ENCODE measurements at regions not wholly inside any gene's neighbourhood (a gene's known extent, or its start where the extent isn't known, plus 50 kb on each side); places are given as distances from the start of the nearest gene placed in this dataset.

DNA sequence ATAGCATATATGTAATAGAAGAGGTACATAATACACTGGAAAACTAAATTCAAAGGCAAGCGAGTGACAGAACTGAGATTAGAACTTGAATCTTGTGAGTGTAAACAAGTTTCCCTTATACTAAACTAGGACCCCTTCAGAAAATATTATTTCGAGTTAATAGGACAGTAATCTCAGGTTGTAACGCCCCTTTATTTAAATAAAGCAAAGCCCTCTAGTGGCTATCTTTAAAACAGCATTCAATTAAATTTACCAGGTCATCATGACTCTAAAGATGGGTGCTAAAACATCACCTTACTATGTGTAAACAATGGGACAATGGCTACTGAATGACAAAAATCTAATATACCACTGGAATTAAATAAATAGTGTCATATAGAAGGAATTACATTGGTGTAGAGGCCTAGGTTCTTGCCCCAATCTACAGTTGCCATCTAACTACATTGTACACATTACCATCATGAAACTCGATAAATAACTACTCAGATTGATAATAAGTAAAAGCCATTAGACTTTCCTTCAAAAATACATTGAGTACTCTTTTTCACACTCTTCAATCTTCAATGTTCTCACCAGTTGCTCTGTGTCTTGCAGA lies 255.4 kb upstream of the IRAK1BP1 start:
- Histone ChIP-seq H3K9me3 (no peaks in the 10 kb centered on the region), H3K4me3 (ENCODE audit: control insufficient read depth in 1 of 2, extremely low read depth in 1 of 2, low read length in 1 of 2) (no peak overlapping the region), H3K27ac (ENCODE audit: low read length) (no peak overlapping the region), H3K27me3 (replicated peaks in 1 of 2; ENCODE audit: control insufficient read depth in 2 of 2, extremely low read depth in 1 of 2, insufficient read depth in 2 of 2, low read length in 1 of 2) (no peaks in the 10 kb centered on the region), H3K4me1 (ENCODE audit: control insufficient read depth in 1 of 2, extremely low read depth in 1 of 2, insufficient read depth in 2 of 2, low read length in 2 of 2) (no peaks in the 10 kb centered on the region), H3K36me3 (ENCODE audit: control insufficient read depth in 2 of 2, extremely low read depth in 1 of 2, insufficient read depth in 1 of 2, low read length in 1 of 2) (no peaks in the 10 kb centered on the region)
- no peaks in the 10 kb centered on the region for H3K36me3 Mint-ChIP-seq
- ATAC-seq (replicated peaks in 1 of 4) (no peak), DNase-seq (no peak)
- ChIA-PET CTCF (interaction anchor here in 1 of 2 donors (0.9 kb wide), 1 partner anchor 16 kb away, joined by 4 read pairs; no protein-coding TSS in a partner anchor), POLR2A (interaction anchor here in 1 of 2 donors (0.6 kb wide), 1 partner anchor 305 kb away, joined by 3 read pairs; no protein-coding TSS in a partner anchor)
- no peak overlapping the region for H3K4me3 Mint-ChIP-seq
- peaks cover 0 to 5% of the 10 kb centered on the region in 2 donors for H3K27me3 Mint-ChIP-seq
- H3K4me1 Mint-ChIP-seq: no peaks in the 10 kb centered on the region
- WGBS (ENCODE audit: insufficient coverage): no CpG with 5 or more reads among the region's 4 CpGs
- no peaks in the 10 kb centered on the region for H3K9me3 Mint-ChIP-seq
- H3K27ac Mint-ChIP-seq: no peak overlapping the region

DNA sequence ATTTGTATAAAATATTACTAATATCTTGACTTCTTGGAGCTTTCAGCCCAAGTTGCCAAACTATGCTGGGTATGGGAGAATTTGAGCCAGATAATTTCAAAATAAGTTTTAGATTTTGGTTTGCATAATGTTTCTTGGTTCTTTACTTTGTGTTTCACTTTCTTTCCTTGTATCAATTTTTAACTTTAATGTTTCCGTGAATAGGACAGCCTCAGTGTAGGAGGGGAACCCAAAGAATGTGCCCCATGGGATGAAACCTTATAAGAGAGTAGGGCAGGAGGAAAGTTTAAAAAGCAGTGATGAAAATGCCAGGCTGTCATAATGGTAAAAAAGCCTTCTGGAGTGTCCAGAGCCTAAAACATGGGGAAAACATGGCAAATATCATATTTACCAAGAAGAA lies 252.4 kb upstream of the IRAK1BP1 start:
- DNase-seq (no peak), ATAC-seq (replicated peaks in 1 of 4) (no peak)
- H3K4me1 ChIP-seq (ENCODE audit: control insufficient read depth in 1 of 2, extremely low read depth in 1 of 2, insufficient read depth in 2 of 2, low read length in 2 of 2): no peaks in the 10 kb centered on the region
- no peaks in the 10 kb centered on the region for H3K36me3 Mint-ChIP-seq
- no peaks in the 10 kb centered on the region for H3K9me3 Mint-ChIP-seq
- H3K27ac Mint-ChIP-seq: no peak overlapping the region
- no peak overlapping the region for H3K27ac ChIP-seq (ENCODE audit: low read length)
- H3K9me3 ChIP-seq: no peaks in the 10 kb centered on the region
- ChIA-PET CTCF (no interaction called here), POLR2A (no interaction called here)
- no peaks in the 10 kb centered on the region for H3K27me3 ChIP-seq (replicated peaks in 1 of 2; ENCODE audit: control insufficient read depth in 2 of 2, extremely low read depth in 1 of 2, insufficient read depth in 2 of 2, low read length in 1 of 2)
- WGBS (ENCODE audit: insufficient coverage): no CpG with 5 or more reads among the region's 1 CpG
- H3K4me1 Mint-ChIP-seq: no peaks in the 10 kb centered on the region
- H3K4me3 Mint-ChIP-seq: no peak overlapping the region
- peaks cover 0 to 5% of the 10 kb centered on the region in 2 donors for H3K27me3 Mint-ChIP-seq
- no peaks in the 10 kb centered on the region for H3K36me3 ChIP-seq (ENCODE audit: control insufficient read depth in 2 of 2, extremely low read depth in 1 of 2, insufficient read depth in 1 of 2, low read length in 1 of 2)
- no peak overlapping the region for H3K4me3 ChIP-seq (ENCODE audit: control insufficient read depth in 1 of 2, extremely low read depth in 1 of 2, low read length in 1 of 2)

DNA sequence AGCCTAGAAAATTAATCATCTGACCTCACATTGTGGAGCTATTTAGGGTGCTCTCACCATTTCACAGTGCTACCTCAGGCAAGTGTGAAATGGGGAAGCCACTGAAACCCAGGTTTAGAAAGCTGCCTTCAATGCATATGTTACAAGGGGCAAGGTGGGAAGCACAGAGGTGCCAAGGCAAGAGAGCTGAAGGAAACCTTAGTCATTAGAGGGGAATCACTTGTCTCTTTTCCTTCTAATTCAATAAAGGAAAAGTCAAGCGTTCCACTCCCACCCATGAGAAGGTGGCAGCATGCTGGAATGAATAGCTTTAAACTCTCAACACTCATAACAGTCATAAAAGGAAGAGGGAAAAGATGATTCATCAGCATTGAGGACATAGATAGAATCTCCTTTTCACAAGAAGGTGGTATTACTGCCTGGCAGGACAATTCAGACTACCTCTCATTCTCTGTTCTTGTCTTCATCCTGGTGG lies 251.9 kb upstream of the IRAK1BP1 start:
- CTCF ChIA-PET: no interaction called here
- Histone ChIP-seq H3K36me3 (ENCODE audit: control insufficient read depth in 2 of 2, extremely low read depth in 1 of 2, insufficient read depth in 1 of 2, low read length in 1 of 2) (no peaks in the 10 kb centered on the region), H3K27me3 (replicated peaks in 1 of 2; ENCODE audit: control insufficient read depth in 2 of 2, extremely low read depth in 1 of 2, insufficient read depth in 2 of 2, low read length in 1 of 2) (no peaks in the 10 kb centered on the region), H3K4me3 (ENCODE audit: control insufficient read depth in 1 of 2, extremely low read depth in 1 of 2, low read length in 1 of 2) (no peak overlapping the region), H3K27ac (ENCODE audit: low read length) (no peak overlapping the region), H3K9me3 (no peaks in the 10 kb centered on the region), H3K4me1 (ENCODE audit: control insufficient read depth in 1 of 2, extremely low read depth in 1 of 2, insufficient read depth in 2 of 2, low read length in 2 of 2) (no peaks in the 10 kb centered on the region)
- Mint-ChIP-seq H3K9me3 (no peaks in the 10 kb centered on the region), H3K27ac (no peak overlapping the region), H3K36me3 (no peaks in the 10 kb centered on the region), H3K27me3 (peaks cover 0 to 5% of the 10 kb centered on the region in 2 donors), H3K4me1 (no peaks in the 10 kb centered on the region), H3K4me3 (no peak overlapping the region)
- no CpG with 5 or more reads among the region's 1 CpG for WGBS (ENCODE audit: insufficient coverage)
- POLR2A ChIA-PET: no interaction called here
- DNase-seq: no peak
- ATAC-seq (replicated peaks in 1 of 4): no peak

DNA sequence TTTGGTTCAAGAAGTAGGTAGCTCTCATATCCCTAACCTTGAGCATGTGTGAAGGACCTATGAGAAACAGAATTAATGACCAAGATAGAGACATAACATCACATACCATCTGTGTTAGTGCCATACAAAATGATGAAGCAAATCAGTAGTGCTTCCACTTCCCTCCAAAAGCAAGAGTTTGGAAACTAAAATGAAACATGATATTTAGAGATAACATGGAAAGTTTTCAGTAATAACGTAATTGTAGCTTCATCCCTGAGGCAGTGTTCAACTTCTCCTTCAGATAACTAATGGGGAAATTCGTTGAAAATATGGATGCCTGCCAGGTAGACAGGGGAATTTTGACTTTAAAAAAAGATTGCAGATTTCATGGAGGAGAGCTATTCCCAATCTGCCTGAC lies 248.4 kb upstream of the IRAK1BP1 start:
- Histone ChIP-seq H3K27me3 (replicated peaks in 1 of 2; ENCODE audit: control insufficient read depth in 2 of 2, extremely low read depth in 1 of 2, insufficient read depth in 2 of 2, low read length in 1 of 2) (no peaks in the 10 kb centered on the region), H3K4me3 (ENCODE audit: control insufficient read depth in 1 of 2, extremely low read depth in 1 of 2, low read length in 1 of 2) (no peak overlapping the region), H3K27ac (ENCODE audit: low read length) (no peak overlapping the region), H3K4me1 (ENCODE audit: control insufficient read depth in 1 of 2, extremely low read depth in 1 of 2, insufficient read depth in 2 of 2, low read length in 2 of 2) (no peaks in the 10 kb centered on the region), H3K36me3 (ENCODE audit: control insufficient read depth in 2 of 2, extremely low read depth in 1 of 2, insufficient read depth in 1 of 2, low read length in 1 of 2) (no peaks in the 10 kb centered on the region), H3K9me3 (no peaks in the 10 kb centered on the region)
- H3K4me1 Mint-ChIP-seq: no peaks in the 10 kb centered on the region
- no CpG with 5 or more reads among the region's 2 CpGs for WGBS (ENCODE audit: insufficient coverage)
- DNase-seq (no peak), ATAC-seq (replicated peaks in 1 of 4) (no peak)
- no peak overlapping the region for H3K4me3 Mint-ChIP-seq
- H3K27ac Mint-ChIP-seq: no peak overlapping the region
- no peaks in the 10 kb centered on the region for H3K36me3 Mint-ChIP-seq
- CTCF ChIA-PET: no interaction called here
- no peaks in the 10 kb centered on the region for H3K9me3 Mint-ChIP-seq
- POLR2A ChIA-PET: no interaction called here
- H3K27me3 Mint-ChIP-seq: peaks cover 0 to 2% of the 10 kb centered on the region in 2 donors

DNA sequence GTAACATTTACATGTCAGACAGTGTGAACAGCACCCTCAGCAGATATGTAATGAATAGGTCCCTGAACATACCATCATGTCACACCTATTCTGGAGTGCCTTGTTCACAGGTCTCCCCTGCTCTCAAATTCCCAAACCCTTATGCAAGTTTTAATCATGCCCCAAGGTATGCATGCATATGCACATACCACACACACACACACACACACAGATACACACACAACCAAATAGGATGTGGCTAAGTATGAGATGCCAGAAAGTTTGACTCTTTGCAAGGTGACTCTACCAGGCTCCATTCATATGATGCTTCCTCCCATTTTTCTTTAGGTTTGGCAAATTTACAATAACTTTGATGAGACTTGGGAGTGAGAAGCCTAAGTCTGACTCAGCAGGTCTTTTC lies 243.8 kb upstream of the IRAK1BP1 start:
- no peaks in the 10 kb centered on the region for H3K4me1 Mint-ChIP-seq
- Histone ChIP-seq H3K4me3 (ENCODE audit: control insufficient read depth in 1 of 2, extremely low read depth in 1 of 2, low read length in 1 of 2) (no peak overlapping the region), H3K36me3 (ENCODE audit: control insufficient read depth in 2 of 2, extremely low read depth in 1 of 2, insufficient read depth in 1 of 2, low read length in 1 of 2) (no peaks in the 10 kb centered on the region), H3K27ac (ENCODE audit: low read length) (no peak overlapping the region), H3K27me3 (replicated peaks in 1 of 2; ENCODE audit: control insufficient read depth in 2 of 2, extremely low read depth in 1 of 2, insufficient read depth in 2 of 2, low read length in 1 of 2) (no peaks in the 10 kb centered on the region), H3K4me1 (ENCODE audit: control insufficient read depth in 1 of 2, extremely low read depth in 1 of 2, insufficient read depth in 2 of 2, low read length in 2 of 2) (no peaks in the 10 kb centered on the region), H3K9me3 (no peaks in the 10 kb centered on the region)
- CTCF ChIA-PET: no interaction called here
- H3K9me3 Mint-ChIP-seq: no peaks in the 10 kb centered on the region
- H3K27ac Mint-ChIP-seq: no peak overlapping the region
- DNase-seq (no peak), ATAC-seq (replicated peaks in 1 of 4) (no peak)
- peaks cover 0 to 1% of the 10 kb centered on the region in 2 donors for H3K27me3 Mint-ChIP-seq
- no peaks in the 10 kb centered on the region for H3K36me3 Mint-ChIP-seq
- POLR2A ChIA-PET: no interaction called here
- no peak overlapping the region for H3K4me3 Mint-ChIP-seq

DNA sequence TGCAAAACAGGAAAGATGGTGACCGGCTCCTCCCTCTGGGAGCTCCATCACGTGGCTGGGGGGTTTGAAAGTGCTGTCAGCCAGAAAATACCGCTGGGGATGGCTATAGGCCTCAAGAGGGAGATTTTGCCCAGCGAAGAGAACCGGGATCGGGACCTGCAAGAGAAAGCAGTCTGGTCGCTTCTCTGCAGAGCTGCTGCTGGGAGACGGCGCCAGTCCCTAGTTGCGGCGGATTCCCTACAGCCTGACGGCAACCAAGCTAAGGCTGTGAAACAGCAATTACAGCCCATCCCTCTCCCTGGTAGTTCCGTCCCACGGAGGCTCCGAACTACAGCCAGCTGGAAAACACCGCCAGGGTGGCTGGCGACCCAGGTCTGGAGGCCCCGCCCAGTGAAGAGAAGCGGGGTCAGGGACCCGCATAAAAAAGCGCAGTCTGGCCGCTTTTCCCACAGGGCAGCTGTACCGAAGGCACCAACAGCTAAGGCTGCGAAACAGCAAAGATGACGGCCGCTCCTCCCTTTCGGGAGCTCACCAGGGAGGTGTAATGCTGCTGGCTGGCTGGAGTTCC lies 238.1 kb upstream of the IRAK1BP1 start:
- H3K27me3 ChIP-seq (replicated peaks in 1 of 2; ENCODE audit: control insufficient read depth in 2 of 2, extremely low read depth in 1 of 2, insufficient read depth in 2 of 2, low read length in 1 of 2): peaks cover 0 to 10% of the 10 kb centered on the region in 2 experiments
- H3K36me3 Mint-ChIP-seq: no peaks in the 10 kb centered on the region
- ChIA-PET POLR2A (no interaction called here), CTCF (no interaction called here)
- H3K27ac ChIP-seq (ENCODE audit: low read length): no peak overlapping the region
- H3K4me1 ChIP-seq (ENCODE audit: control insufficient read depth in 1 of 2, extremely low read depth in 1 of 2, insufficient read depth in 2 of 2, low read length in 2 of 2): no peaks in the 10 kb centered on the region
- H3K4me1 Mint-ChIP-seq: no peaks in the 10 kb centered on the region
- DNase-seq: no peak
- peaks cover 0 to 3% (median 0%) of the 10 kb centered on the region in 3 donors for H3K9me3 Mint-ChIP-seq
- H3K4me3 ChIP-seq (ENCODE audit: control insufficient read depth in 1 of 2, extremely low read depth in 1 of 2, low read length in 1 of 2): no peak overlapping the region
- no peak overlapping the region for H3K4me3 Mint-ChIP-seq
- no peak for ATAC-seq (replicated peaks in 1 of 4)
- H3K9me3 ChIP-seq: no peaks in the 10 kb centered on the region
- H3K36me3 ChIP-seq (ENCODE audit: control insufficient read depth in 2 of 2, extremely low read depth in 1 of 2, insufficient read depth in 1 of 2, low read length in 1 of 2): no peaks in the 10 kb centered on the region
- peaks cover 4 to 13% of the 10 kb centered on the region in 2 donors for H3K27me3 Mint-ChIP-seq
- WGBS (ENCODE audit: insufficient coverage): 24% methylated on average over 27 of the region's 27 CpGs
- H3K27ac Mint-ChIP-seq: no peak overlapping the region
